ENCODE measurements at regions not wholly inside any gene's neighbourhood (a gene's known extent, or its start where the extent isn't known, plus 50 kb on each side); places are given as distances from the start of the nearest gene placed in this dataset.

DNA sequence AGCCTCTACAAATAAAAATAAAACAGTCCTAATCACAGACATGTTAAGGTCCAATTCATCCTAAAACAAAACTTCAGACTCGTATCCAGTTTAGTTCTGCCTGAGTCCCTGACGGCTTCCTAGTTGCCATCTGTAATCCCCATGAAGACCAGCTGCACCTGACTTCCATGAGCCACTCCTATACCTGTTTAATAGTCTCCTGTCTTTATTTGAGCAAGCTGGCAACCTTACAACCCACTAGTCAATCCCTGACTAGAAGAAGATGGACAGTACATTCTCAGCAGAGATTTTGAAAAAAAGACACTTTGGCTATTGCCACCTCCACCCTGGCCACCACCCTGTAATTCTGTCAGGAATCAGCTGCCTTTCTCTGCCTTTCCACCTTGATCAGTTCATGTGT lies 197.7 kb downstream of the HIBADH start:
- no peak for FAIRE-seq

- no peak for FAIRE-seq
Measured at GRCh38 chr7:27466703-27467102, 196.0 kb downstream of the HIBADH start.

- no peak for FAIRE-seq
Measured at GRCh38 chr7:27472043-27472442, 190.6 kb downstream of the HIBADH start.
